Parathyroid adenoma (tissue), 2 donors: ENCODE measurements at regions not wholly inside any gene's neighbourhood (a gene's known extent, or its start where the extent isn't known, plus 50 kb on each side); places are given as distances from the start of the nearest gene placed in this dataset.

Source experiments
- H2AFZ ChIP-seq: fragments of 300-600 bp; sonication (generic); one replicate; pipeline ENCODE4 v1.7.0; 2017; ENCODE audit warnings: antibody characterized with exemption, mild to moderate bottlenecking
- H3K27ac ChIP-seq: fragments of 300-600 bp; sonication (generic); one replicate; pipeline ENCODE4 v1.7.0; 2017
- H3K27me3 ChIP-seq: fragments of 300-600 bp; sonication (generic); one replicate; pipeline ENCODE4 v1.7.0; 2017; ENCODE audit warnings: low read length; ENCODE audit not compliant: control insufficient read depth, insufficient read depth
- H3K36me3 ChIP-seq: fragments of 300-600 bp; sonication (generic); one replicate; pipeline ENCODE4 v1.7.0; 2017; ENCODE audit warnings: low read length; ENCODE audit not compliant: control insufficient read depth, insufficient read depth
- H3K4me1 ChIP-seq: fragments of 300-600 bp; sonication (generic); one replicate; pipeline ENCODE4 v1.7.0; 2017; ENCODE audit warnings: control low read depth
- H3K4me2 ChIP-seq: fragments of 300-600 bp; sonication (generic); one replicate; pipeline ENCODE4 v1.7.0; 2017; ENCODE audit warnings: low read length
- H3K4me3 ChIP-seq: fragments of 300-600 bp; sonication (generic); one replicate; pipeline ENCODE4 v1.7.0; 2017; ENCODE audit warnings: low read depth, low read length
- H3K79me2 ChIP-seq: fragments of 300-600 bp; sonication (generic); one replicate; pipeline ENCODE4 v1.7.0; 2017; ENCODE audit warnings: control low read depth
- H3K9ac ChIP-seq: fragments of 300-600 bp; sonication (generic); one replicate; pipeline ENCODE4 v1.7.0; 2017; ENCODE audit warnings: mild to moderate bottlenecking
- H3K9me3 ChIP-seq: fragments of 300-600 bp; sonication (generic); one replicate; pipeline ENCODE4 v1.7.0; 2017; ENCODE audit warnings: low read length; ENCODE audit not compliant: control insufficient read depth
- TF ChIP-seq, protein P1 (sequence below): fragments of 300-600 bp; sonication (generic); IDR thresholded peaks from one replicate; pipeline ENCODE4 v1.7.0; 2017; ENCODE audit warnings: antibody characterized with exemption, mild to moderate bottlenecking
- donor health status: primary hyperparathyroidism.

DNA sequence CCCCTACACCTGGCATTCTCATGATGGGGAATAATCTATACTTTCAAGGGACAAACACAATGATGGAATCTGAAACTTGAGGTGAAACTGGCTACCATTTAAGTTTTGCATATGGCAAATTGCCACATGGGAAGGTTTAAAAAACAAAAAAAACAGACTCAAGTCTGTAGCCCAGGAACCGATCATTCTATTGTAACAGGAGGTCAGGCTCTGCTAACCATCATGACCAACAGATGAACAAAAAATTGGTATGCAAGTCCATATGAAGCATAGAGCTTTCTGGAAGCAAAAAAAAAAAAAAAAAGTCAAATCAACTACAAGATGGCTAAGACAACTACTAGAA is 594.3 kb upstream of the DIPK2B start:
- Histone ChIP-seq H3K9me3 (no peaks in the 10 kb centered on the region), H3K9ac (no peak overlapping the region), H2AFZ (no peak overlapping the region), H3K4me2 (no peak overlapping the region), H3K4me1 (no peaks in the 10 kb centered on the region), H3K79me2 (no peaks in the 10 kb centered on the region), H3K36me3 (no peaks in the 10 kb centered on the region), H3K27me3 (no peaks in the 10 kb centered on the region), H3K4me3 (no peak overlapping the region), H3K27ac (no peak overlapping the region)
- TF ChIP-seq, protein P1, sequence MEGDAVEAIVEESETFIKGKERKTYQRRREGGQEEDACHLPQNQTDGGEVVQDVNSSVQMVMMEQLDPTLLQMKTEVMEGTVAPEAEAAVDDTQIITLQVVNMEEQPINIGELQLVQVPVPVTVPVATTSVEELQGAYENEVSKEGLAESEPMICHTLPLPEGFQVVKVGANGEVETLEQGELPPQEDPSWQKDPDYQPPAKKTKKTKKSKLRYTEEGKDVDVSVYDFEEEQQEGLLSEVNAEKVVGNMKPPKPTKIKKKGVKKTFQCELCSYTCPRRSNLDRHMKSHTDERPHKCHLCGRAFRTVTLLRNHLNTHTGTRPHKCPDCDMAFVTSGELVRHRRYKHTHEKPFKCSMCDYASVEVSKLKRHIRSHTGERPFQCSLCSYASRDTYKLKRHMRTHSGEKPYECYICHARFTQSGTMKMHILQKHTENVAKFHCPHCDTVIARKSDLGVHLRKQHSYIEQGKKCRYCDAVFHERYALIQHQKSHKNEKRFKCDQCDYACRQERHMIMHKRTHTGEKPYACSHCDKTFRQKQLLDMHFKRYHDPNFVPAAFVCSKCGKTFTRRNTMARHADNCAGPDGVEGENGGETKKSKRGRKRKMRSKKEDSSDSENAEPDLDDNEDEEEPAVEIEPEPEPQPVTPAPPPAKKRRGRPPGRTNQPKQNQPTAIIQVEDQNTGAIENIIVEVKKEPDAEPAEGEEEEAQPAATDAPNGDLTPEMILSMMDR = no peak

DNA sequence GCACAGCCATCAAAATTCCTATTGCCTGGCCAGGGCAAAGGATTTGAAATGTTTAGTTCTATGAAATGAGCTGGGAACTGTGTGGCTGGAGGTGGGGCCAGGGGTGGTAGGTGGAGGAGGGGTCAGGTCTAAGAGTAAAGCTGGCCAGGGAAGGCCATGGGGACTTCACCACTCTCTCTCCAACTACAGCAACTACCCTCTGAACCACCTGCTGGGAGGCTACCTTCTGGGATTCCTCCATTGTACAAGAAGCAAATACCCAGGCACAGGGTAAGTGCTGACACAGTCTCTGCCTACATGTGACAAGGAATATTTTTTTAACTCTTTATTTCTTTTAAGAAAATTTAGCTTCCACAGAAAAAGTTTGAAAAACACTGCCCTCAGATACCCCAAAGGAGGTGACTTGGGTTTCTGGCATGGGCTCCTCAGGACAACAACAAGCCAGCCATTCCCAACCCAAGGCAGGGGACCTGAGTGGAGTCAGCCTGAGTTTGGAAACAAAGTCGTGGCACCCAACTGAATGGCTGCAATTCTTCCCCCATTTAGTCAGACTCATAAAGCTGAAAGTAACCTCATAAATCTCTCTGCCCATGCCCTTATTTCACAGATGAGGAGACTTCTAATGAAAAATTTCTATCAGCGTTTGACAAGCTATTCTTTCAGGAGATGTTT is 593.8 kb upstream of the DIPK2B start:
- H3K9ac ChIP-seq = no peak overlapping the region
- no peaks in the 10 kb centered on the region for H3K27me3 ChIP-seq
- TF ChIP-seq, protein P1 = no peak

DNA sequence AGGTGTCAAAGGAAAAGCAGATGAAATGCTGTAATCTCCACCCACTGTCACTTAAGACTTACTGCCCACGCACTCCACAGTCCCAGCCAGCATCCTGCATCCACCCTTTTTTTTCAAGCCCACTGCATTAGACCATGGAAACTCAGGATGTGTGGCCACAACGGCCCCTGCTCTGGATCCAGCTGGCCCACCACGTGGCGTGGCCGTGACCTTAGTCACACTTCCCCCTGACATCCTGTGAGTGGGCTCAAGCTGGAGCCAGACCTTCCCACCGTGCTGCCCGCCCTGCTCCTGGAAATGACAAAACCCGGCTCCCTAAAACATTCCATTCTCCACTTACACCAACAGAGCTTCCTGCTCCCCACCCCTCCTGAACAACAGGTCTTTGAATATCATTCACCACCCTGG is 588.3 kb upstream of the DIPK2B start:
- H3K27ac ChIP-seq = no peak overlapping the region
- H3K79me2 ChIP-seq = no peaks in the 10 kb centered on the region
- no peak overlapping the region for H3K4me2 ChIP-seq
- H3K36me3 ChIP-seq = no peaks in the 10 kb centered on the region
- H3K9me3 ChIP-seq = no peaks in the 10 kb centered on the region
- H3K27me3 ChIP-seq = no peaks in the 10 kb centered on the region
- no peak overlapping the region for H3K4me3 ChIP-seq
- H3K9ac ChIP-seq = no peak overlapping the region
- H3K4me1 ChIP-seq = no peaks in the 10 kb centered on the region
- TF ChIP-seq, protein P1 = no peak
- no peak overlapping the region for H2AFZ ChIP-seq

More for the DNA sequence above, 593.8 kb upstream of the DIPK2B start:
- H3K4me3 ChIP-seq = no peak overlapping the region
- no peak overlapping the region for H2AFZ ChIP-seq
- no peaks in the 10 kb centered on the region for H3K9me3 ChIP-seq
- H3K36me3 ChIP-seq = no peaks in the 10 kb centered on the region
- H3K27ac ChIP-seq = no peak overlapping the region
- no peaks in the 10 kb centered on the region for H3K79me2 ChIP-seq
- H3K4me2 ChIP-seq = no peak overlapping the region
- no peaks in the 10 kb centered on the region for H3K4me1 ChIP-seq

DNA sequence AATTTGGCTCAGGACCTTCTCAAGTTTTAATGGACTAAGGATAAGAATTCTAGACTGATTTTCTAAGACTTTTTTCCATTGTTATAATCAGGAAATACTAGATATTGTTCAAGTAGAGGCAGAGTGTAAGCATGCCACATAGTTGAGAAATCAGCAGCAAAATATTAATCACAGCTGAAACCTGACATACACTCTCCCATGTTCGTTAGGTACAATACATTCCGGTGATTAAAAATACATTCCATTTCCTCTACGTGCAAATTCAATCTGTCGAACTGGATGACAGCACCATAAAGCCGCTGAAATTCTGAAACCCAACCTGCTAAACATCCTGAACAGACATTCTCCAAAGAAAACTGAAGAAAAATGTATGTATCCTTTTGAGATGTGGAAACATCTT is 587.6 kb upstream of the DIPK2B start:
- no peak overlapping the region for H2AFZ ChIP-seq
- H3K4me1 ChIP-seq = no peaks in the 10 kb centered on the region
- no peaks in the 10 kb centered on the region for H3K9me3 ChIP-seq
- no peak overlapping the region for H3K4me2 ChIP-seq
- no peak overlapping the region for H3K9ac ChIP-seq
- no peak overlapping the region for H3K4me3 ChIP-seq
- H3K36me3 ChIP-seq = no peaks in the 10 kb centered on the region
- H3K27ac ChIP-seq = no peak overlapping the region
- H3K79me2 ChIP-seq = no peaks in the 10 kb centered on the region
- no peaks in the 10 kb centered on the region for H3K27me3 ChIP-seq
- TF ChIP-seq, protein P1 = no peak

DNA sequence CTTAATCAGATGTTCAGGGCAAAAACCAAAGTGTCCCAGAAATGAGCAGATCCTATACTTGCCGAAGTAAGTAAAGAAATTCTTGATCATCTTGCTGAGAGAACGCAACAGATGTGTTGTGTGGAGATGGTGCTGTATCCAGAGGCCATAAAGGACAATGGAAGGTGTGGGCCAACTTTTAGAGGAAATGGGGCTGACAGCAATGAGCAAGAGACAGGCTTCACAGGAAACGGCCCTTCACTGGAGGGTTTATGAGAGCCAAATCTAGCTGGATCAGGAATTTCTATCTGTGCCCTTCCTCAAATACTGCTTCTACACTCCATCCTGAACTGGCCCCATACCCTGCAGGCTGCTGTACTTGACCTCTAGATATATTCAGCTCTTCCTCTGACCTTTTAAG is 583.9 kb upstream of the DIPK2B start:
- H3K4me2 ChIP-seq = no peak overlapping the region
- H3K27ac ChIP-seq = no peak overlapping the region
- no peaks in the 10 kb centered on the region for H3K27me3 ChIP-seq
- peaks cover 1% of the 10 kb centered on the region for H3K4me1 ChIP-seq
- no peak overlapping the region for H3K4me3 ChIP-seq
- no peaks in the 10 kb centered on the region for H3K36me3 ChIP-seq
- no peak overlapping the region for H3K9ac ChIP-seq
- no peaks in the 10 kb centered on the region for H3K79me2 ChIP-seq
- no peaks in the 10 kb centered on the region for H3K9me3 ChIP-seq
- no peak overlapping the region for H2AFZ ChIP-seq
- TF ChIP-seq, protein P1 = no peak
